GM21717 (cell line): ENCODE measurements at regions not wholly inside any gene's neighbourhood (a gene's known extent, or its start where the extent isn't known, plus 50 kb on each side); places are given as distances from the start of the nearest gene placed in this dataset.
"Not testable (repeated sequence)": the region's sequence is repeated elsewhere in the genome, so short reads cannot be mapped to it uniquely, and the experiment has no call there.

Source experiments
- ATAC-seq: cut with Tn5 transposase; IDR thresholded peaks from one replicate; pipeline ENCODE4 v1.9.1; 2021; ENCODE audit warnings: mild to moderate bottlenecking, moderate library complexity; ENCODE audit not compliant: unreplicated experiment

GRCh38 chr2:116490511-116491145, 1323.9 kb upstream of the DDX18 start:
- no peak for ATAC-seq

DNA sequence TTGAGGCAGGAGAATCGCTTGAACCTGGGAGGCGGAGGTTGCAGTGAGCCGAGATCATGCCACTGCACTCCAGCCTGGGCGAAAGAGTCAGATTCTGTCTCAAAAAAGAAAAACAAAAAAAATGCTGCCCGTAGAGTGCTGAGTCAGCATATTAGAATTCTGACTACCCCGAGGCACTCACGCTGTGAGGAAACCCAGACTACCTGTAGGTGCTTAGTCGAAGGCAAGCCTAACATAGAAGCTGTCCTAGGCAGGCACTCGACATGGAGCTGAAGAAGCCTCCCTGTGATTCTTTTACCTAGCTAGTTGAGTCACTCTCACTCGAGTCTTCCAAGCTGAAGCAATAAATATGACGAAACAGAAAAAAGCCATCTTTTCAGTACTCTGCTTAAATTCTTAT, 1323.2 kb upstream of the DDX18 start:
- no peak for ATAC-seq

DNA sequence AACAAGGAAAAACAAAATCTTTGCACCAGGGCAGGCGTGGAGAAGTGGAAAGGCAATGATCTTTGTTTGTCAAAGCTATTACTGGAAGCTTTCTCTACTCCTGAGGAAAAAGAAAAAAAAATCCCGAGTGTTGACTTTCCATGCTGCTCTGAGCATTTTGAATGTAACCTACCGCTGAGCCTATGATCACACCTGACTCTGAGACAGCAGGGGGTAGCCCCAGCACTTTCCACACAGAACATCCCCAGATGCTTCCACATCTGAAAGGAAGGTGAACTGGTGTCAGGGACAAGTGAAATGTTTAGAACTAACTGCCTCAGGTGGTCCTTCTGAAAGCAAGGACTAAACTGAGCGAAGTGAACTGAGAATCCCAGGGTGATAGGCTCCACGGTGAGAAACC, 1315.1 kb upstream of the DDX18 start:
- ATAC-seq, result no peak

DNA sequence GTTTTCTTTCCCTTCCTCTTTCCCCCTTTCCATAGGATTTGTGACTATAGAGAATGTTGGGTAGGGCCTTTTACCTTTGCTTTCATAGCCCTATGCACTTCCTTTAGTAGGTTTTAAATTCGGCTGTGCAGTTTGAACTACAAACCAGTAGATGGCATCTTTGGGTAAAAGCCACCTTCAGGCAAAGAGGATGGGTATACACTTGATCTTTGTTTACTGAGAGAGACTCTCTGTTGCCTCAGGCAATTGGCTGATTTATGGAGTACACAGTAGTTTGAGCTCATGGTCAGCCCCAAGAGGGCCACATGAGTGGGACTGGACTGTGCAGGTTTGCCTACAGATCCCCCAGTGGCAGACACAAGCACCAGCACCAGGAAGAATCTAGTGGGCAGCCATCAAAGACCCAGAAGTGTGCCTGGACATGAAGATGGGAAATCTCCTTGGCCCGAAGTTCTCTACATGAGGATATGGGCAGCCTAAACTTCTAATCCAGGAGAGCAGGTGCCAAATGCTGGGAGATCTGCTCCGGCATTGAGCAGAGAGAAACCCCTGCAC, 1304.3 kb upstream of the DDX18 start:
- no peak for ATAC-seq

GRCh38 chr2:116511426-116511825, 1303.1 kb upstream of the DDX18 start:
- no peak for ATAC-seq

DNA sequence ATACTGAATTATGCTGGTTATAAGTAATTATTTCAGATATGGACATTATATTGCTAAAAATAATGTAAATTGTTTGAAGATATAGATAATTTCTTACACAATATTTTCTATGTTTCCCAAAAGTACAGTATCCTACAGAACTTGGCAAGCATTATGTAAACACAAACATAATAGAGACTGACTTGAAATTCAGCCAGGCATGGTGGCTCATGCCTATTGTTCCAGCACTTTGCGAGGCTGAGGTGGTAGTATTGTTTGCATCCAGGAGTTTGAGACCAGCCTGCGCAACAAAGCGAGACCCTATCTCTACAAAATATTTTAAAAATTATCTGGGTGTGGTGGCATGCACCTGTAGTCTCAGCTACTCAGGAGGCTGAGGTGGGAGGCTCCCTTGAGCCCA, 1300.5 kb upstream of the DDX18 start:
- ATAC-seq, result no peak

DNA sequence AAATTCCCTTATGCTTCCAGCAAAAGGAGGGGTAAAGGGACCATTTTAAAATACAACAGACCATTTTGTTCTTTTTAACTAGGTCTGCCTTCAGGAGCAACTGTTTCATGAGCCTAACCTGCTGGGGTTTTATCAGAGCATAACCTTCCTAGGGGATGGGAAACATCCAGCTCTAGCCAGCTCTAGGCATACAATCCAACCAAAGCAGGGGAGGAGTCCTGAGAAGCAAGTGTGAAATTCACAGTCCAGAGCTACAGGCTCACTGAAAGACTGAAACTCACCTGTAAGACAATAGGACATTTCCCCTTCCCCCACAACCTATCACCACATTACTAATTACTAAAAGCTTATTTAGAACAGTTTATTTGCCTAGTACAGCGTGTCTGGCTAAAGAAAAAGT, 1296.6 kb upstream of the DDX18 start:
- ATAC-seq, result no peak

DNA sequence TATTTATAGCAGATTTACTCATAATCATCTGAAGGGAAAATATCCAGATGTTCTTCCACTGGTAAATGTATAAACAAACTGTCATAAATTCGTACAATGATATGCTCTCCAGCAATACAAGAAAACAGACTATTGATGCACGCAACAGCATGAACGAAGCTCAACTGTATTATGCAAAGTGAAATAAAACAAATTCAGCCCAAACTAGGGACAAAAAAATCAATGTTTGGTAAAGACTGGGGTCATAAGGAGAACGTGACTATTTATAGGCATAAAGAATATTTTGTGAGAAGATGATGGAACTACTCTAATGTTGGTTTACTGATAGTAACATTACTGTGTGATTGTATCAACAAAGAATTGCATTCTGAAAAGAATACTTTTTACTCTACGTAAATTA, 1276.7 kb upstream of the DDX18 start:
- no peak for ATAC-seq

DNA sequence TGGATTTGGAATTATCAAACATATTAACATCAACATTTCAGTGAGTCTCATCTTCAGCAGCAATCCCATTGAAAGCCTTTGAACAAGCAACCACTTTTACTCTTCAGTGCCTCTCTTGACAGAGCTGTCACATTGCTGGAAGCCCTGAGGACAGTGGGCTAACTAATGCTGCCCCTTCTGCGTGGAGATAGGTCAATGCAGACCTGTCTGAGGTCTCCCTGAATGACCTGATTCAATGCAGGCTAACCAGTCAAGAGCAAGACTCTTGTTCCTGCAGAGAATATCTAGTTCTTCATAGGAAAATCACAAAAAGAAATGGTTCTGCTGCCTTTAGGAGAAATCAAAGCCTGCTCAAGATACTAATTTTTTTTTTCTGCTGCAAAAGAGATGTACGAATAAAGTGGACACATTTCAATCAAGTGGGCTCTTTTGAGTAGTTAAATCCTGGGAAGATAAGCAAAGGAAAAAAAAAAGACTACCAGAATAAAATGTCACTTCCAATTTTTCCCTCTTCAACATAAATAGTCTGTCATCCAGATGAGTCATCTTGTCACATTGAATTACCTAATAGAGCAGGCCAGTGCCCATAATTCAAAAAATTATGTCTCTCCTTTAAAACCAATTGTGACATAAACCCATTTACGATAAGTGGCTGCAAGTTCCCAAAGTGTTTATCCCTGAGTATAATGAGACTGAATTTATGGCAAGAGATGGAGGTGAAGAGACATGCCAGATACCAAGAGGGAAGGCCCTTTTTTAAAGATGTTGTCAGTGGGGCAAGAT, 1269.0 kb upstream of the DDX18 start:
- ATAC-seq, result no peak

DNA sequence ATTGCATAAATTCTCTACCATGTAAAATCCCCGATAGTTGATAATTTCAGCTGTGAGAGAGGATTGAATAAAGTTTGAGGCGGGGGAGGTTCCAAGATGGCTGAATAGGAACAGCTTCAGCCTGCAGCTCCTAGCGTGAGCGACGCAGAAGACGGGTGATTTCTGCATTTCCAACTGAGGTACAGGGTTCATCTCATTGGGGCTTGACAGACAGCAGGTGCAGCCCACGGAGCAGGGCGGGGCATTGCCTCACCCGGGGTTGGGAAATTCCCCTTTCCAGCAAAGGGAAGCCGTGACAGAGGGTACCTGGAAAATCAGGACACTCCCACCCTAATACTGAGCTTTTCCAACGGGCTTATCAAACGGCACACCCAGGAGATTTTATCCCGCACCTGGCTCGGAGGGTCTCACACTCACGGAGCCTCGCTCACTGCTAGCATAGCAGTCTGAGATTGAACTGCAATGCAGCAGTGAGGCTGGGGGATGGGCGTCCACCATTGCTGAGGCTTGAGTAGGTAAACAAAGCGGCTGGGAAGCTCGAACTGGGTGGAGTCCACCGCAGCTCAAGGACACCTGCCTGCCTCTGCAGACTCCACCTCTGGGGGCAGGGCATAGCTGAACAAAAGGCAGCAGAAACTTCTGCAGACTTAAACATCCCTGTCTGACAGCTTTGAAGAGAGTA, 1261.6 kb upstream of the DDX18 start:
- ATAC-seq, result not testable (repeated sequence)

DNA sequence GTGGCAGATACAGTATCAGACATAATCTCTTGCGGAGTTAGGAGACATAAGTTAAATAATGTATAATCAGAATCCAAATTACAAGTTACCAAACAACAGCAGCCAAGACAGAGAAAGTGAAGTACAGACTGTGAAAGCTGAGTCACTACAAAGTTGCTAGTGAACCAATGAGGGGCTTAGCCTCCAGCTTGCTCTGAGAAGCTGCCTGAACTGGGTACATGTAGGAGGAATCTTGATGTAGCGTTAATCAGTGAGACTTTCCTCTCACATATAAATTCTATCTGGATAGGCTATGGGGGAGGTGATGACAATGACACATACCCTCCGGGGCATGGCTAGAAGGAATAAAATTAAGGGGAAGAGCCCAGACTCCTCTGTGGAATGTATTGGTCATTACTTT, 1234.3 kb upstream of the DDX18 start:
- ATAC-seq, result no peak

DNA sequence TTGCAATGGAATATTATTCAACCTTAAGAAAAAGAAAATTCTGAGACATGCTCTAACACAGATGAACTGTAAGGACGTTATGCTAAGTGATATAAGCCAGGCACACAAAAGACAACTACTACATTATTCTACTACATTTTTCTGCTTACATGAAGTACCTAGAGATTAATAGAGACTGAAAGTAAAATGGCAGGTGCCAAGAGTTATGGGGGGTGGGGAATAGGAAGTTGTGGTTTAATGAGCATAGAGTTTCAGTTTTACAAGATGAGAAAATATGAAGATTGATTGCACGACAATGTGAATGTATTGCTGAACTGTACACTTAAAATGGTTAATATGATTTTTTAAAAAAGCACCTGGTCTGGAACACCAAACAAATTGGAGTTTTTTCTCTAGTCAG, 1231.6 kb upstream of the DDX18 start:
- no peak for ATAC-seq

- ATAC-seq, result no peak
Measured at GRCh38 chr2:116585669-116586327, 1228.7 kb upstream of the DDX18 start.

DNA sequence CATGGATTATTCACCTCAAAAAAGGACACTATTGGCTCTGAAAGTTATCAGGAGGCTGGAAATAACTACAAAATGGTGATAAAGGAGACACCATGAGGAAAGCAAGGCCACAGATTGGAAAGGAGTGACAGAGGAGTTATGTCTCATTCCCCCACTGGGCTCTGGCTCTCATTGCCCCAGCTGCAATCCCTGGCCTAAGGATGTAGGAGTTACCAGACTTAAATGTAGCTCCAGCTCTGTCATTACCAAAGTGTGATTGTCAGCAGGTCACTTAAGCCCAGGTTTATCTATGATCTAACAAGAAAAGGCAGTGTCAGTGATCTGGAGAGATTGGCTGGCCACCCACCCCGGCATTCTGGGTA, 1228.2 kb upstream of the DDX18 start:
- no peak for ATAC-seq
